ENCODE measurements at regions not wholly inside any gene's neighbourhood (a gene's known extent, or its start where the extent isn't known, plus 50 kb on each side); places are given as distances from the start of the nearest gene placed in this dataset.

DNA sequence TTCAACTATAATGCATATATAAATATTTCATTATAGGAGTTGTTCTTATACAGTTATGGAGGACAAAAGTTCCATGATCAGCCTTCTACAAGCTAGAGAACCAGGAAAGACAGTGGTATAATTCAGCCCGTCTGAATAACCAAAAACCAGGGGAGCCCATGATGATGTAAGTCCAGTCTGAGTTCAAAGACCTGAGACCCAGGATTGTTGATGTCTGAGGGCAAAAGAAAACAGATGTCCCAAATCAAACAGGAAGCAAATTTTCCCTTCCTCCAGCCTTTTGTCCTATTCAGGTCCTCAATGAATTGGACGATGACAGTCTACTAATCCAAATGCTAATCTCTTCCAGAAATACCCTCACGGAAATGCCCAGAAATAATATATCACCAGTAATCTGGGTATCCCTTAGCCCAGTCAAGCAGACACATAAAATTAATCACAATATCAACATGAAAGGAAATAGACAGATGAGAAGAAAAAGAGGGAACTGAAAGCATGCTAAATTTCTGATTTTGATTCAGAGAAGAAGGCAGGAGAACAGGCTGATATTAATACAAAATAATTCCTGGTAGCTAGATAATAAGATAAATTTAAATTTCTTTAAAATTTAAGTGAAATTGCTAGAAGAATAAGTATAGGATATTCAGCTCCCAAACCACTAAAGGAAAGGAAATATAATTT, 255.6 kb upstream of the CTAGE1 start:
- no peak for TF ChIP-seq EZH2phosphoT487 (IDR thresholded peaks at IDR 0.05)
- TF ChIP-seq, protein P1, sequence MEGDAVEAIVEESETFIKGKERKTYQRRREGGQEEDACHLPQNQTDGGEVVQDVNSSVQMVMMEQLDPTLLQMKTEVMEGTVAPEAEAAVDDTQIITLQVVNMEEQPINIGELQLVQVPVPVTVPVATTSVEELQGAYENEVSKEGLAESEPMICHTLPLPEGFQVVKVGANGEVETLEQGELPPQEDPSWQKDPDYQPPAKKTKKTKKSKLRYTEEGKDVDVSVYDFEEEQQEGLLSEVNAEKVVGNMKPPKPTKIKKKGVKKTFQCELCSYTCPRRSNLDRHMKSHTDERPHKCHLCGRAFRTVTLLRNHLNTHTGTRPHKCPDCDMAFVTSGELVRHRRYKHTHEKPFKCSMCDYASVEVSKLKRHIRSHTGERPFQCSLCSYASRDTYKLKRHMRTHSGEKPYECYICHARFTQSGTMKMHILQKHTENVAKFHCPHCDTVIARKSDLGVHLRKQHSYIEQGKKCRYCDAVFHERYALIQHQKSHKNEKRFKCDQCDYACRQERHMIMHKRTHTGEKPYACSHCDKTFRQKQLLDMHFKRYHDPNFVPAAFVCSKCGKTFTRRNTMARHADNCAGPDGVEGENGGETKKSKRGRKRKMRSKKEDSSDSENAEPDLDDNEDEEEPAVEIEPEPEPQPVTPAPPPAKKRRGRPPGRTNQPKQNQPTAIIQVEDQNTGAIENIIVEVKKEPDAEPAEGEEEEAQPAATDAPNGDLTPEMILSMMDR (IDR thresholded peaks at IDR 0.05), result no peak
